Posterior vena cava (tissue), 2 donors: ENCODE measurements at regions not wholly inside any gene's neighbourhood (a gene's known extent, or its start where the extent isn't known, plus 50 kb on each side); places are given as distances from the start of the nearest gene placed in this dataset.

Experiments used
- DNase-seq: peaks from one replicate; pipeline ENCODE4 v3.0.0-alpha.2; 2020; ENCODE audit warnings: low spot score
- intact Hi-C, 2 donors: fragments of 100-400 bp; cut with DNase I; formaldehyde crosslinking; loops; one replicate each; pipeline versions ENCODE4 v1.14.1 to v1.14.2; 2022 to 2023
- donor health status: DM: yes; HTN: yes; CAD: no.
- donor health status: DM: yes; HTN: yes; CAD: no.

DNA sequence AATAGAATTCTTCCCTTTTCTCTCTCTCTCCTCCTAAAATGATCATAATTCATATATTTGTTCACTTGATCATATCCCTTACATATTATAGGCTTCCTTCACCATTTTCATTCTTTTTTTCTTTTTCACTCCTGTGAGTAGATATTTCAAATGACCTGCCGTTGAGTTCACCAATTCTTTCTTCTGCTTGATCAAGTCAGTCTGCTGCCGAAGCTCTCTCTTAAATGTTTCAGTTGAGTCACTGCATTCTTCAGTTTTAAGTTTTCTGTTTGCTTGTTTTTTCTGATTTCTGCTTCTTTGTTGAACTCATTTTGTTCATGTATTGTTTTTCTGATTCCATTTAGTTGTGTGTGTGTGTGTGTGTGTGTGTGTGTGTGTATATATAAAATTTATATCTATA lies 354.3 kb downstream of the GPAT3 start:
- DNase-seq = no peak
- intact Hi-C loops = no loop called here

DNA sequence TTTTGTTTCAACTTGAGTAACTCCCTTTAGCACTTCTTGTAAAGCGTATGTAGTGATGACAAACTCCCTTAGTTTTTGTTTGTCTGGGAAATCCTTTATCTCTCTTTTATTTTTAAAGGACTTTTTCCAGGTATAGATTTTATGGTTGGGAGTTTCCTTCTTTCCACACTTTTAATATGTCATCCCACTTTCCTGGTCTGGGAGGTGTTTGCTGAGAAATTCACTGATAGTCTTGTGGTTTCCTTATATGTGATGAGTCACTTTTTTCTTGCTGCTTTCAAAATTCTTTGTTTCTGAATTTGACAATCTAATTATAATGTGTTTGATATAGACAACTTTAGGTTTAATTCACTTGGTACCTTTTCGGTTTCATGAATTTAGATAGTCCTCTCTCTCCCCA lies 353.9 kb downstream of the GPAT3 start:
- no peak for DNase-seq
- intact Hi-C loops = no loop called here

DNA sequence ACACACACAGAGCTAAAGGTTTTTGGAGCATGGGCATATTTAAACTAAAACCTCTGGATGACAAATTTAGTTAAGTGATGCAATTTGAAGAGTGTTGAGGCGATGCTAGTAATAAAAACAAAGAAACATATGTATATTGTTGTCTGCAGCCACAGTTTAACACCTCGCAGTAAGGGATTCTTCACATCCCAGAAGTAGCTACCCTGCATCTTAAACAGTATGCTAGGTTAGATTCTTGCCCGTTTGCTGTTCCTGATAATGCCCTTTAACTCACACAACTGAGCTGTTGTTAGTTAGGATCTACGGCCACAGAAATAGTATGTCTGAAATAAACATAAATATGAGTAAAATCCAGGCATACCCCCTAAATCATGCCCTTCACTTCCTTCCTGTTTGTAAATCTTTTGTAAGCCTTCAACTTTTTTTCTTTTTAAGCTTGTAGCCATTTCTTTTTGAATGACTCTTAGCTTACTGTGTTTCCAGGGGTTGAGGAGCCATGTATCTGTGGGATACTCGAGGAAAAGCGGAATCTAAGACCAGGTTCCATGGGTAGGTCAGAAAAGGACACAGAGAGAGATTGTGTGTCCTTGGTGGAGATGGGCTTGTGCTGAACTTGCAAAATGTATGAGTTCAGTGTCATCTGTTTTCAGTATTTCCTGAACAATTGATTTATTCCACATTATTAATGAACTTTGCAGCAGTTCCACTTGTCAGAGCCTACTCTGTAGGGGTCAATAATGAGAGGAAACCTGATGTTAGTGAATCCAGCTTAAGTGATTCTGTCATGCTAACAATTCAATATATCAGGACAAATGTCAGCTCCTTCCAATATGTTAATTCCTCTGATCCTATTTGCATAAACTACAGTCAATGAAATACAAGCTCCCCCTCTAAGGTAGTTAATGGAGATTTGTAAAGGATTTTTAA lies 349.6 kb downstream of the GPAT3 start:
- intact Hi-C loops = no loop called here
- no peak for DNase-seq

DNA sequence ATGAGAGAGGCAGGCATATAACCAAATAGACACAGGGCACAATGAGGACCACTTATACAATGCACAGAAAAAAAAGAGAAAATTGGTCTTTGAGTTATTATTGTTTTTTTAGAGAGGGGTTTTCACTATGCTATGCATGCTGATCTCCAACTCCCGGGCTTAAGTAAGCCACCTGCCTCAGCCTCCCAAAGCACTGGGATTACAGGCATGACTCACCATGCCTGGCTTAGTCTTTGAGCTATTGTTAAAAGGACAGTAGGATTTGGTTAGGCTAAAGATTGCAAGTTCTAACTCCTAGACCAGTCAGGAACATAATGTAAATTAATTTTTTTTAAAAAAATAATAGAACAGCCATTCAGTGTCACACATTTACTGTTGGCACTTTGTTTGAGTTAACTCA lies 340.1 kb downstream of the GPAT3 start:
- DNase-seq = no peak
- intact Hi-C loops = no loop called here

DNA sequence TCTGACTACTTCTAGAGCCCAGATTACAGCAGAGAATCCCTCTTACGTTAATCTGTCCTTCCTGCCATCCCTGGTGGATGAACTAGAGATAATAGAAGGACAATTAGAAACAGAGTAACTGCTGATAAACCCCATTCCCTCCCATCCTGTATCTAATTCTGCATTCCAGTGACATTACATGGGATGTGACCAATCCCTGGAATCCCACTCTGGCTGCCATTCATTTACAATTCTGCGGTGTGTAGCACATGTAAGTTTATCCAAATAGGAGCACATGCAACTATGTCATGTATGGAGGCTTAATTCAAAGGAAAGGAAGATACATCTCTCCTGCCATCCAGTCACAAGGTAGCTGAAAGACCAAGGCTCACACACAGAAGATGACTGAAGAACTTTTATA lies 339.5 kb downstream of the GPAT3 start:
- intact Hi-C loops = no loop called here
- no peak for DNase-seq

DNA sequence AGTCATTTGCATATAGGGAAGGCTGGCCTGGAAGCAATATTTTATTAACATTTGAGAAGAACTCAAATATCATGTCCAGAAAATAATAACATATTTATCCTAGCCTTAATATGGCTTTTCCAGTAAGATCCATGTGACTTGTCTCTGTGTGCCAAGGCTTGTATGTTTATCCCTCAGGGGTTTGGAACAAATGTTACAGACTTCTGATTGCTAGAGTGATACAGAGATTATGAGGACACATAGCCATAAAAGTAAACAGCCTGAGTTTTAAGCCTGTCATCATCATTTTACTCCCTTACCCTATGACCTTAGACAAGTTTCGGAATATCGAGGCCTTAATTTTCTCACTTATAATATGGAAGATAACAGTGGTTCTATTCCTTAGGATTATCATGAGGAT lies 338.1 kb downstream of the GPAT3 start:
- intact Hi-C loops = no loop called here
- no peak for DNase-seq

DNA sequence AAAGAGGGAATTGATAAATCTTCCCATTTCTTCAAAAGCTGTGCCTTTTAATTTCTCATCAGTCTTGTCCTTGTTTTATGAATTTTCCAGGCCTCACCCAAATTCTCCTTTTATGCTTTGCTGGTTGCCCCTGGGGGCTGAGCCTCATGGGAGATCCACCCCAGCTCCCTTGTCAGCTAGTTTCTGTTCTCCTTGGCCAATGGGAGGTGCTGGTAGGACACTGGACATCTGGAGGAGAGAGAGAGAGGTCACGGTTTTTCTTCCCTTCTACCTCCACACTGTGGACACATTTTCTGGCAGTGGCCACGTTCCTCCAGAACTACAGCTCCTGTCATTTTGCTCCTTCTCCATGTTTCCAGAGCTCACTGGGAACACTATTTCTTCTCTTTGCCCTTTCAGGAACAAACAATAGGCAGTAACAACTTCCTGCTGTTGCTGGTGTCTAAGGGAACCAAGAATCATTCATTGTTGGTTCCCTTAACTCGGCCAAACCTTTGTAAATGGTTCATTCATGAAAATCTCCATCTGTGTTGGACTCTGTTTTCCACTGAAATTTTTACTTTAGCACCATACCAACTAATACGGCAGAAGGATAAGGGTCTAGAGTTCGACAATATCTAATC lies 334.5 kb downstream of the GPAT3 start:
- no peak for DNase-seq
- intact Hi-C loops = no loop called here

DNA sequence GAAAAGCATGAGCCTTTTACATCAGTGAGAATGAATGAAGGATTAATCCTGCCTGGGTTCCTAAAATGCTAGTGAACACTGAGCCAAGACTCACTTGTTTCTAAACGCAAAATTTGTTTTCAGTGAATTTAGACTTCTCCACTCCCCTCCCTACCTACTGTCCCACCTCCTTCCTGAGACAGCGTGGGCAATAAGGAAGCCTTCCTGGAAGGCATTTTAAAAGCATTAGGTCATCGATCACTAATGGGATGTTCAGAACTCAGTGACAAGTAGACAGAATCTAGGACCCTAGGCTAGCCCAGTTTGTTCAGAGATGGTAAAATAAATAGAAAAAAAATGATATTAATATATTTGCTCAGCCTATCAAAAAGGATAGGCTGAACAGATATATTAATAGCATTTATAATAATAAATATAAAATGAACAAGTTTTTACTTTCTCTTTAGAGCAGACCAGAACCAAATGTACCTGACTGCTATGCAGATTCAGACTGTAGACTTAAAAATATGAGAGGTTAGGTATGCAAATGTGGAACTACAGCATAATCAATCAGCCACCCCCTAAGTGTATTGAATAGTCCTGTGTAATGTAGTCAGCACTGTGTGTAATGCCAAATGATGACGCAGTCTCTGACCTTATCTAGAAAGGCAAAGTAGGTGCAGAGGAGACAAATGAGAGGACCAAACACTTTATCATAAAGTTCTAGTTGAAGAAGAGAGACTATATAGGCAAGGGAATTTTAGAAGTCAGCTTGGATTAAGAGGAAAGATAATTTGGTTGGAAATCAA lies 331.1 kb downstream of the GPAT3 start:
- intact Hi-C loops = no loop called here
- DNase-seq = no peak

DNA sequence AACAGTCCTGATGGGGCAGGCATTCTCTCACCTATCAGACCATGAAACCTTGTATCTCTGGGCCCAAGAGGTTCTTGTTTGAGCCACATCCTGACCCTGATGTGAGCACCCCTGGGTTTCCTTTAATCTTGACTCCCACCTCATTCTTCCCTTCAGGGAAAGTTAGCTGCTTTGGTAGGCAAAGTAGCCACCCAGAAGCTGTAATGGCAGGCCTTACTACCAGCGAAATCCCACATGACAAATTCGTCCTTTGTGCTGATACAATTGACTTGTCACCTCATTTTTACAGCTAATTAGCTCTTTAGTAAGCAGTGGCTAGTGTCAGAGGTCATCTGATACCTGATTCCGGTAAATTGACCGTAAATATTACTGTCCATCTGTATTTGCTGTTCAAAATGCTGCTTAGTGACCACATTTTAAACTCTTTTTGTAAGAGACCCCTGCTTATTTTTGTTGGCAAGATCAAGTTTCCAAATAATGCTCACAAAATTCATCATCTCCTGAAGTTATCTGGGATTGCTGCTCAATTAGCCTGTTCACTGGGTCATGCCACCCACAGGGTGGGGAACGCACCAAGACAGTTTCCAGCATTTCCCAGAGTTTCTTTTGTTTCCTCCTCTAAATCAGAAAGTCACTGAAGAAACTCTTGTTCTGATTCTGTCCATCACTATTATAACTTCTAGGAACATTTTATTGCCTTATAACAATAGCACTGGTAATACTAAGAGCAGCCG lies 329.7 kb downstream of the GPAT3 start:
- no peak for DNase-seq
- intact Hi-C loops = no loop called here

DNA sequence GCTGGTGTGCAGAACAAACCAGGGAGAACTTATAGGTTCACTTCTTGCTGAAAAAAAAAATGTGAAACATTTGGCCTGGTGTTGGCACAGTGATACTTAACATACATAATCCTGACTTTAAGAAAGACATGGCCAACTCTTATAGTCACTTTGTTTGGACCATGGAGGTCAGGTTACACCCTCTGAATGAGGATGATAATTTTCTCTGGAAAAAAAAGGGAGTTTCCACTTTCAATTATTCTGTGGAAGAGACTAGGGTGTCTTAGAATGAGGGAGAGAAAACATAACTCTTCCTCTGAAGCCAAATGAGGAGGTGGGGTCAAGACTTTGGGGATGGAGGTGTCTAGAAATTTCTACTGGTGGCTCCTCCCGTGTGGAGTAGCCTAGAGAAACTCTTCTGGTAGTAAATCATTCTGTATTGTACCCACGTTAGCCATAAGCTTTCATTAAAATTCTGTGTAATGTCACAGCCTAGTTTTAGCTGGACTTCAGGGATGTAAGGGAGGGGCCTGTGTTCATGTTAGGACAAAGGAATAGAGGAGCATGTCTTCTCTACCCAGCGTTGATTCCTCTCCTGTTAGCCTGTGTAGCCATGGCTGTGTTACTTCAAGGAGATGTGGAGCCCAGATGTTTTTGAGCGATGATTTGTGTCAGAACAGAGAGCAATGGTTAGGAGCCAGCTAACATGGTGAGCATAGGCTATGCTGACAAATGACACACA lies 328.3 kb downstream of the GPAT3 start:
- no peak for DNase-seq
- intact Hi-C loops = no loop called here

DNA sequence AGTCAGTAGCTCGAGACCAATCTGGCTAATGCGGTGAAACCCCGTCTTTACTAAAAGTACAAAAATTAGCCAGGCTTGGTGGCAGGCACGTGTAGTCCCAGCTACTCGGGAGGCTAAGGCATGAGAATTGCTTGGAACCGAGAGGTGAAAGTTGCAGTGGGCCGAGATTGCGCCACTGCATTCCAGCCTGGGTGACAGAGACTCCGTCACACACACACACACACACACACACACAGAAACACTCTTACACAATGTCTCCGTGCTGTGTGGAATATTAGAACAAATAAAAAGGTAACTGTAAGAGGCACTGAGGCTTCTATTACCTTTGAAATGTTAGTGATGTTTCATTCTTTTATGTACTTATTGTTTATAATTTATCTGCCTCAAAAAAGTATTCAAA lies 326.6 kb downstream of the GPAT3 start:
- no peak for DNase-seq

DNA sequence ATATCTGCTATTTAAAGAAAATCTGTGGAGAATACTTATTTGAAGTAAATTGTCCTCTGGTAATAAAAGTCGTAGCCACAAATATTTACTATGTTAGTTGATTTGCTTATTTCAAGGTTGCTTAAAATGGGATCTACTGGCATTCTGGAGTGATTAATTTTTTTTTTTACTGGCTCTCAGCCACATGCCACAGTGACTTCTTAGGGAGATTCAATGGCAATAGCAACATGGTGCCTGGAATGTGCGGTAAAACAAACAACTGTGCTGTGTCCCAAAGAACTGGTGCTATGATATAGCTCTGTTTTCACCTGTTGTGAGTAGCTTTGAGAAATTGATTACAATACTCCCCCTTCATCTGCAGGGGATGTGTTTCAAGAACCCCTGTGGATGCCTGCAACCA lies 324.3 kb downstream of the GPAT3 start:
- no peak for DNase-seq
- intact Hi-C loops = no loop called here

More for the DNA sequence above, 326.6 kb downstream of the GPAT3 start:
- intact Hi-C loops = no loop called here

DNA sequence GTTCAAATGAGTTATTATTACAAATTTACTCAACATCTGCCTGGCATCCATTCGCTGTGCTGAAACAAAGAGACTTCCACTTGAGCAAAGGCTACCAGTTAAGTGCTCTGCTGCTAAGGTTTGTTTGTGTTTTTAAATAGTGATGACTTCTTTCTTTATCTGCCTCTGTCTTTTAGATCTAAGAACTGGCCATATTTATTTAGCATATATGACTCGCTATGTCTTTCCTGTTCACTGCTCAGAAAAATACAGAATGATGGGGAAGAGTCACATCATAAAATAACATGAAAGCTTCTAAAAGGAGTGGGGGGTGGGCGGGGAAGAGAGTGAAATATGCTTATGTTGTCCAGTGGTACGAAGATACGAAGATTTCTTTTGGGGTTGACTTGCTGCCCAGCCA lies 322.2 kb downstream of the GPAT3 start:
- intact Hi-C loops = no loop called here

DNA sequence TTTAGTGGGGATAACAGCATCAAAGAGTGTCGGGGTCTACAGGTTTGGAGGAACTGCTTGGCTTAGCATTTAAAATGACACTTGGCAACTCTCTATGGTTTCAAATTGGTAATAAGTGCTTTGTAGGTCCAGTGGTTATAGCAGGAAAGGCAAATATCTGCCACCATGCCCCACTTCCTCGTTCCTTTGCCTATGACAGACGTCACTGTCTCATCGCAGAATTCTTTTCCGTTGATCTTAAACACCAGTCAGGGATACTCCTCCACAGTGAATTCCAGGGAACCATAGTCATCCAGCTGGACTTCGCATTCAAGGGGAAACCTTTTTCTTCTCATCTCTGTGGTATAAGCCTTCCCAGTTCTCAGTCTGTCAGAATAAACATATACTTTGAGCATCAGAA lies 319.1 kb downstream of the GPAT3 start:
- intact Hi-C loops = no loop called here

More for the DNA sequence above, 322.2 kb downstream of the GPAT3 start:
- DNase-seq = no peak

DNA sequence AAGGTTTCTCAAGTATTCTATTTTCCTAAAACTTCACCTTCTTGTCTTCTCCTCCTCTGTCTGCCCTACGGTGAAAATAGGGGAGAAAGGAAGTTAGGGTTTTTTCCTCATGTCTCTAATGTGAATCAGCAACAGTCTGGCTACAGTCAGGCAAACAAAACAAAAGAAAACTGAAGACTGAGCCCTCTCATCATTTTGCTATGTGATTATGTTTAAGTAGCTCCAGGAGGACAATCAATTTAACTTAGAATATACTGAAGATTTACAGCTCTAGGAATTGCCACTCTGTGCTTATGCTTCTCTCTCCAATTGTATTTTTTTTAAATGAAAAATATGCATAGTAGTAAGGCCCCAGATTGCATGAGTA lies 316.2 kb downstream of the GPAT3 start:
- DNase-seq = no peak
- intact Hi-C loops = no loop called here

More for the DNA sequence above, 319.1 kb downstream of the GPAT3 start:
- no peak for DNase-seq

DNA sequence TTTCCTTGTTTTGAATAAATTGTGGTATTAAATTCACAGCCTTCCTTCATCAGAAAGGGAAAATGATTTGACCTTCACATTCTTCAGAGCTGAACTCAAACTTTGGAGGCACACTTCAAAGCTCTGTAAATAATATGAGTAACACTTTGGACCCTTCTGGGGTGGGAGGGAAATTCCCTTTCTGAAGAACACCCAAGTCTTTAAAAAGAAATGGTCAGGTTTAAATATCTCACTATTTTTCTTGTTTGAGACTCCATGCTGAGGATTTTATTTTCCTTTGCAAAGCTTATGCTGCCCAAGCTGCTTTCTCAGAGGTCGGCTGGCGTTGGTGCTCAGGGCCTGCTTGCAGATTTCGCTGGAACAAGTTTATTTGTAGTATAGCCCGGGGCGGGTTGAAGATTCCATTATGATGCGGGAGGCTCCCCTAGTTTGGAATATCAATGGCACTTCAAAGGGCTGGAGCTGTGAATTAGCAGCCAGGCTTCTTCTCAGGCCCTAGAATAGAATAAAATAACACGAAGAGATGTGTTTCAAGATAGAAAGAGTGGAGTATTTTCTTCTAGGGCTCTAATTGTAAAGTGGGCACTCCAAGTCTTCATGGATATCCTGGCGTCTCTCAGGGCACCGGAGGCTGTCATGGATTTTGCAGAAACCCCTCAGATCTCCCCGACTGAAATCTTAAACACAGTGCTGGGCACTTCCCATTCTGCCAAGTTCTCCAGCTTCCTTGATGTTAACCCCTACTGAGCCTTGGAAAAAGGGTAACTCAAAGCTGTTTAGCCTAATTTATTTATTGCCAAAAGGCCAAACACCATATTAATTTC lies 315.6 kb downstream of the GPAT3 start:
- intact Hi-C loops = no loop called here
- DNase-seq = no peak

DNA sequence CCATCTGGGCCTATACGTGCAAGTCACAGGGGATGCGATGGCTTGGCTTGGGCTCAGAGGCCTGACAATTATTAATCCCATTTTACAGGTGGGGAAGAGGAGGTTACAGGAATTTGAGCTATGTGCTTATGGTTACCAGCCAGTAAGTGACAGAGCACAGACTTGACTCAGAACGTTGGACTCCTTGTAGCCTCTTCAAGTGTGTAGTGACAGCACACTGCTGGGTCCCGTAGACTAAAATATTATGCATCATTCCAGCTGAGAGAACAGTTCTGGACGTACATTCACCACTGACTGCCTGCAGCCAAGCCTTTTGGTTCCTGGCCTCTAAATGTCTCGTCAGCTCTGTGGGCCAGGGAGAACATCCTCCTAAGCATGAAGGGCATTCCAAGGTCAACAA lies 314.5 kb downstream of the GPAT3 start:
- intact Hi-C loops = no loop called here
- no peak for DNase-seq

DNA sequence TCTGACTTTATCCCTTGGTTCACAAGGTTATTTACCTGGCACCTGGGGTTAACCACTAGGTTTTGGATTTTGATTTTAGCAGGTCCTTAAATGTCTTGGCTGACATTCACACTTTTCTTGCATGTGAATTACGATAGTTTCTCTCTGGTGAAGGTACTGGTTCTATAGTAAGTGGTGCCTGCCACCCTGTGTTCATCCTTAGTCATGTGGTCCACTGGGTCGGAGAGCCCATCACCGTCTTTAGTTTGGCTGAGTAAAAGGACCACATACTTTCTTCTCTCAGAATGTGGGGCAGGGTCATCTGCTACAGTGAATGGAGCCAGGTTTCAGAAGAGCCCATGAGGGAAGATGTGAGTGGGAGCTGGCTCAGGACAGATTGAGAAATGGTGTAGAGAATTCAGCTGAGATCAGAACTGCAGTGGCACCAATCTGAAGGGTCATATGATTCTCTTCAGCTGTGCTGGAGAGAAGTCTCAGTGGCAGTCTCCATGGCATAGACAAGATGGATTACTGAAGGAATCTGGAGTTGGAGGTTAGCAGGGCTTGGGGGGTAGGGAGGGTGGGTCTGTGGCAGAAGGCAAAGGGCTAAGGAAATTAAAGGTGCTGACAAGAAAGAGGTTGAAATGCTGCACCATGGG lies 310.4 kb downstream of the GPAT3 start:
- no peak for DNase-seq
- intact Hi-C loops = no loop called here
